ENCODE measurements at regions not wholly inside any gene's neighbourhood (a gene's known extent, or its start where the extent isn't known, plus 50 kb on each side); places are given as distances from the start of the nearest gene placed in this dataset.

- H3K4me3 ChIP-seq (replicated peaks in 1 of 3; ENCODE audit: insufficient read depth in 1 of 3, low read depth in 1 of 3, low read length in 3 of 3): no peak overlapping the region
- no peak overlapping the region for H2AFZ ChIP-seq (ENCODE audit: low read depth, low read length)
- no peaks in the 10 kb centered on the region for H3K9me1 ChIP-seq (replicated peaks; ENCODE audit: control insufficient read depth, extremely low read depth, insufficient read depth, low read length)
- H3K27me3 ChIP-seq (ENCODE audit: control insufficient read depth in 2 of 2, insufficient read depth in 2 of 2, low read length in 2 of 2): no peaks in the 10 kb centered on the region
- no peaks in the 10 kb centered on the region for H3K79me2 ChIP-seq (ENCODE audit: control insufficient read depth, insufficient read depth, low read length)
- BruUV-seq (replicated peaks): no TSS peak
- H3K36me3 ChIP-seq (ENCODE audit: control insufficient read depth in 2 of 2, extremely low read depth in 1 of 2, insufficient read depth in 2 of 2, low read length in 2 of 2): no peaks in the 10 kb centered on the region
- FAIRE-seq: no peak
- TF ChIP-seq FOS (IDR thresholded peaks at IDR 0.05; ENCODE audit: borderline replicate concordance, insufficient read depth, low read length) (no peak), CTCF (IDR thresholded peaks at IDR 0.05; ENCODE audit: extremely low read depth in 1 of 2, insufficient read depth in 1 of 2, low read depth in 1 of 2, low read length in 2 of 2) (no peak), POLR2AphosphoS5 (IDR thresholded peaks at IDR 0.05; ENCODE audit: insufficient read depth, low read depth, low read length) (no peak), MAX (IDR thresholded peaks at IDR 0.05; ENCODE audit: insufficient read depth, insufficient read length) (no peak), GATA2 (IDR thresholded peaks at IDR 0.05; ENCODE audit: insufficient read depth, insufficient read length, low read depth, low read length) (no peak), JUN (IDR thresholded peaks at IDR 0.05; ENCODE audit: borderline replicate concordance, insufficient read depth, insufficient read length, low read depth) (no peak), MYC (IDR thresholded peaks at IDR 0.05; ENCODE audit: low read depth, low read length) (no peak), POLR2A (IDR thresholded peaks at IDR 0.05; ENCODE audit: low read depth, low read length) (no peak), EZH2 (IDR thresholded peaks at IDR 0.05; ENCODE audit: borderline replicate concordance, low read depth, low read length, severe bottlenecking) (no peak)
- dilution Hi-C loops (cut with MboI; ENCODE audit: extremely low pct_ligation_motif_present, low sequenced_read_pairs) (no loop called here), intact Hi-C loops (cut with micrococcal nuclease) (loop anchor here (10.0 kb wide), 1 partner anchor 1909 kb away; no protein-coding TSS in a partner anchor)
- no peaks in the 10 kb centered on the region for H4K20me1 ChIP-seq (replicated peaks; ENCODE audit: control insufficient read depth, extremely low read depth, insufficient read depth, low read length)
- no peak overlapping the region for H3K4me2 ChIP-seq (ENCODE audit: insufficient read depth, low read length)
- no peak overlapping the region for H3K27ac ChIP-seq (ENCODE audit: insufficient read depth, low read depth, low read length)
- ChIA-PET CTCF (no interaction called here), POLR2A (no interaction called here)
- no peak overlapping the region for H3K9ac ChIP-seq (replicated peaks; ENCODE audit: extremely low read depth, insufficient read depth, low read length)
- no peaks in the 10 kb centered on the region for H3K9me3 ChIP-seq (replicated peaks; ENCODE audit: control insufficient read depth, insufficient read depth, low read length)
- DNase-seq (ENCODE audit: low read depth, low spot score): no peak
- no peaks in the 10 kb centered on the region for H3K4me1 ChIP-seq (ENCODE audit: control insufficient read depth, extremely low read depth, insufficient read depth, low read length)
Measured at GRCh38 chr15:81725590-81725989, 320.2 kb downstream of the MEX3B start.
